Stimulated activated CD4-positive, alpha-beta T cell treated with anti-CD3 and anti-CD28 coated beads, Interleukin-4, amount 100 ng/mL, for 24 hours (primary cell): ENCODE measurements at regions not wholly inside any gene's neighbourhood (a gene's known extent, or its start where the extent isn't known, plus 50 kb on each side); places are given as distances from the start of the nearest gene placed in this dataset.

Experiments
- DNase-seq: peaks from one replicate; pipeline ENCODE4 v3.0.0-alpha.2; 2020

DNA sequence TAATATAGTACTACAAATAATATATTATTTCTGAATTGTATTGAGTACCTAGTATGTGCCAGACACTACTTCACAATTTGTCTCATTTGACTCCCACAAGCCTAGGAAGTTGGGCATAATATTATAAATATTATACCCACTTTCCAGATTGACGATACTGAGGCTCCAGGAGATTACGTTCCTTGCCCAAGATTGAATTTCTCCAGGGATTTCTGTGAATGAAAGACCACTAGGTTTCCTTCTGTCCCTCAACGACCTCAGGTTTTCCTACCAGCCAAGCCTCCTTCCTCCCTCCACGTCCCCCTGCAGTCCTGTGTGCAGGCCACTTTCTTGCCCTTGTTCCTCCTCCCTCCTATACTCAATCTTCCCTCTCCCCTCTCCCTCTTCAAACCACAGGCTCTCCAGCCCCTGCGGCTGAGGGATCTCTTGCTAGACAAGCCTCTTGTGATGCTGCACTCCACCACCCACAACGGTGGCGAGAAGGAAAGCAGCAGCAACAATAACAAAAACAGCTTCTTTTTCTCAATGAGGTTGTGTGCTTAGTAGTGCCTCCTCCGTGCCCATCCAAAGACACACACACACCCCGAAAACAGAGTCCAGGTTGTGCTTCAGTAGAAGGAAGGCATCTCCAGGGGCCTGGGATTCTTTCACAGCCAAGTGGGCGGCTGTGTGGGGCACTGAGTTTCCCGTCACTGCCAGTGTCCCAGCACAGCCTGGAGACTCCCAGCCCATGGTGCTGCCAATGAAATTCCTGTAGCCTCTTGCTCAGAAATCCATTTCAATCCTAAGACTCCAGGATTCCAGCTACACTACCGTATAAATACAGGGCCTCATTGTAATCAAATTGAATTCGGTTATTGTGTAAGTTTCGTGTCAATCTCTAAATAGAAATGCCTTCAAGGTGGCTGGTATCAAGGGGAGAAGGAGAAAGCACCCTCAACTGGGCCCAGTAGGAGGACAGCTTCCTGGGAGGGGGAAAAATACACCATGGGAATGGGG is 94.4 kb downstream of the NCR2 start:
- no peak for DNase-seq

DNA sequence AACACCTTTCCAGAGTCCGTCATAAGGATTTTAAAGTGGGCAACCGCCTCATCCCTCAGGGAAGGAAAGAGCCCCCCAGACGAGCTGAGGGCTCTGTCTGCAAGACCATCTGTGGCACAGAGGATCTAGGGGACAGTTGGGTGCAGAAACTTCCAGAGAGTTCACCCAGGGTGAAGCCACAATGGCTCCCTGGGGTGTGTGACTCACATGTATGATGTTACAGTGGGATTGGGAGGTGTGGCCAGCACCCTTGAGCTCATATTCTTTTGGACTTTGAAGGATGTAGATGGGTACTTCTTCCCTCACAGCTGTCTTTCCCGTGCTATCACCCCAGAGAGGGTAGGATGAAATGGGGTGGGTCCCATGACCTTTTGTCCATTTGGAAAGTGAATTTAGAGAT is 95.5 kb downstream of the NCR2 start:
- DNase-seq = no peak

DNA sequence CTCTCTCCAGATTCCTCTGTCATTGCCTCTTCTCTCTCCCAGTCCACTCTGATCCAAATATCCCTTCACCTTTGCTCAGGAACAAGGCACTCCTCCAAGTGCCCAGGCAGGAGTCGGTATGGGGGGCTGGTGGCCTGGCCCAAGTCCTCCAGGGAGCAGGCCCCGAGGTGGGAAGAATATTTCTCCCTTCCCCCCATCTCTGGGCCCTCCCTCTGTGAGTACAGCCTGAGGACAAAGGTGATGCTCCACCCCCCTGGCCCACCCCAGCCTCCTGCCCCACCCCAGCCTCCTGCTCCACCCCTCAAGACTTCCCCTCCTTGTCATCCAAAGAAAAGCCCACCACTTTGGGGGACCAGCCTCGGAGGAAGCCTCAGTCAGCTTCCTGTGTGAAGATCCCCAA is 96.9 kb downstream of the NCR2 start:
- DNase-seq = no peak

DNA sequence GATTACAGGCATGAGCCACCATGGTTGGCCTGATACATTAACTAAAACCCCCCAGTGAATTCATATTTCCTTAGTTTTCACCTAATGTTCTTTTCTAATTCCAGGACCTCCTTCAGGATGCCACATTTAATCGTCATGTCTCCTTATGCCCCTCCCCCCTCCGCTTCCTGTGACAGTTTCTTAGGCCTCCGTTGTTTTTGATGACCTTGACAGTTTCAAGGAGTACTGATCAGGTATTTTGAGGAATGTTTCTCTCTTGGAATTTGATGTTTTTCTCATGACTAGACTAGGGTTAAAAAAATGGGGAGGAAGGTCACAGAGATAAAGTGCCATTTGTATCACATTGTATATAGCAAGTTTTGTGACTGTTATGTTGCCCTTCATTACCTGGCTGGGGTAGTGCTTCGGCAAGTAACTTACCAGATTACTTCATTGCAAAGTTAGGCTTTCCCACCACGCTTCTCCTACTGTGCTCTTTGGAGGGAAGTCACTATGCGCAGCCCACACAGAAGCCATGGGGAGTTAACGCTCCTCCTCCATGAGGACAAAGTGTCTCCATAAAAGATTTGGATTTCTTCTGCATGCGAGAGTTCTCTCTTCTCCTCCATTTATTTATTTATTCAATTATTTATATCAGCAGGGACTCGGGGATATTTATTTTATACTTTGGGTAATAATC is 99.5 kb downstream of the NCR2 start:
- no peak for DNase-seq

DNA sequence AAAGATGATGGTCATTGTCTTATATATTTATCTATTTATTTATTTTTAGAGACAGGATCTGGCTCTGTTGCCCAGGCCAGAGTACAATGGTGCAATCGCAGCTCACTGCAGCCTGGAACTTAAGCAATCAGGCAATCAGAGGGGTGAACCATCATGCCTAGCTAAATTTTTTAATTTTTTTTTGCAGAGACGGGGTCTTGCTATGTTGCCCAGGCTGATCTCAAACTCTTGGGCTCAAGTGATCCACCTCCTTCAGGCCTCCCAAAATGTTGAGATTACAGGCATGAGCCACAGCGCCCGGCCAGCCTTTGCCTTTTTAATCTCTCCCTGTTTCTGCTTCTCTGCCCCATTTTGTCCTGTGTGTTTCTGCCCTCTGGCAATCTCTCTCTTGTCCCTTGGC is 102.2 kb downstream of the NCR2 start:
- DNase-seq = no peak

DNA sequence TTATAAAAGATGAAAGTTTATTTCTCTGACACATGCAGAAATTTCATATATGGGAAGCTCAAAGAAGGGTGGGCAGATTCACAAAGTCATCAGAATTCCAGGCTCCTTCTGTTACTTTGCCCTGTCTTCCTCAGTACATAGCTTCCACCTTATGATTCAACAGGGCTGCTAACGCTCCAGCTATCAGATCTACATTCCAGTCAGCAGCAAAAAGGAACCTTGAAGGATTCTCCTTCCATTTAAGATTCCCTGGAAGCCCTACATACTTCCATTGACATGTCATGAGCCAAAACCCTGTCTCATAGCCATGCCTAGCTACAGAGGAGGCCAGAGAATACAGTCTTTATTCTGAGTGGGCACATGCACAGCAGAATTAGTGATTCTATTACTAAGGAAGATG is 103.3 kb downstream of the NCR2 start:
- no peak for DNase-seq

DNA sequence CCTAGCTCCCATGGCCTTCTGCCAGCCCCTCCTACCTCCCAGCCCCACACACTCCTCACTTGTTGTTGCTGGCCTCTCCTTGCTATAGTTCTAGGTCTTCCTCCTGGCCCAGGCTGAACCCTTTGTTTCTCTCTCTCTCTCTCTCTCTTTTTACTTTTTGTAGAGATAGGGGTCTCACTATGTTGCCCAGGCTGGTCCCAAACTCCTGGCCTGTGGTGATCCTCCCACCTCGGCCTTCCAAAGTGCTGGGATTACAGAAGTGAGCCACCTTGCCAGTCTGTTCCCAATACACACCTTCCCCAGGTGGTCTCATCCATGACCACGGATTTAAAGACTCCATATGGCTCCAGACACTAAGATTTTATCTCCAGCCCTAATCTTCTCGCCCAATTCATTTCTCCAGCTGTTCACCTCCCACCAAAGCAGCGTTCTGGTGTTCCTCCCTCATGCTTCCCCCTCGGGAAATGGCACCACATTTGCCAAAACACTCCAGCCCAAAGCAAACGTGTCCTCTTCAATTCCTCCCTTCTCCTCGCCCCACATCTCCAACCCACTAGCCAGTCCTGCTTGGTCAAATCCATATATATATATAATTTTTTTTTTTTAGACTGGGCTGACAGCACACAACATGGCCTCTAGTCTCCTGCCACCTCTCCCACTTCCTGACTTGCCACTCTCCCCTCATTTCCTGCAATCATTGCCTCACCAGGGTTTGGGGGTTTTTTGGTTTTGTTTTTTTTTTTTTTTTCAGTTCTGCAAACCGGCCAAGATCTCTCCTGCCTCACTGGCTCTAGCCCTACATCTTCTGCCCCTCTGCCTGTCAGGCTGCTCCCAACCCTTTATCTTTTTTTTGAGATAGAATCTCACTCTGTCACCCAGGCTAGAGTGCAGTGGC is 104.4 kb downstream of the NCR2 start:
- DNase-seq = peak; percentile 11

DNA sequence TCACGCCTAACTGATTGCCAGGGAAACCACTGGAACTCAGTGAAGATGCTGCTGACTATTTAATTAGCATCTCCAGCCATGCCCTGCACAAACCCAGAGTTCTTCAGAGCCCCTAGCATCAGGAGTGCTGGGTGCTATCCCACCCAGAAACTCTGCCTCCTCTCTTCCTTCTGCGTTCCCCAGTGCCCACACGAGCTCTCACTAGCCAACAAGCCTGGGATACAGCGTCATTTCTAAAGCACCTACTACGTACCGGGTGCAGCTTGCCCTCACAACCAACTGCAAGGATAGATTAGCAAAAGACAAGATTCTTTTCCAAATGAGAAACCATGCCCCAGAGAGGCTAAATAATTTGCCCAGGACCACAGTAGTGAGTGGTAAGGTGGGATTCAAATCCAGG is 105.2 kb upstream of the FOXP4 start:
- DNase-seq = no peak

DNA sequence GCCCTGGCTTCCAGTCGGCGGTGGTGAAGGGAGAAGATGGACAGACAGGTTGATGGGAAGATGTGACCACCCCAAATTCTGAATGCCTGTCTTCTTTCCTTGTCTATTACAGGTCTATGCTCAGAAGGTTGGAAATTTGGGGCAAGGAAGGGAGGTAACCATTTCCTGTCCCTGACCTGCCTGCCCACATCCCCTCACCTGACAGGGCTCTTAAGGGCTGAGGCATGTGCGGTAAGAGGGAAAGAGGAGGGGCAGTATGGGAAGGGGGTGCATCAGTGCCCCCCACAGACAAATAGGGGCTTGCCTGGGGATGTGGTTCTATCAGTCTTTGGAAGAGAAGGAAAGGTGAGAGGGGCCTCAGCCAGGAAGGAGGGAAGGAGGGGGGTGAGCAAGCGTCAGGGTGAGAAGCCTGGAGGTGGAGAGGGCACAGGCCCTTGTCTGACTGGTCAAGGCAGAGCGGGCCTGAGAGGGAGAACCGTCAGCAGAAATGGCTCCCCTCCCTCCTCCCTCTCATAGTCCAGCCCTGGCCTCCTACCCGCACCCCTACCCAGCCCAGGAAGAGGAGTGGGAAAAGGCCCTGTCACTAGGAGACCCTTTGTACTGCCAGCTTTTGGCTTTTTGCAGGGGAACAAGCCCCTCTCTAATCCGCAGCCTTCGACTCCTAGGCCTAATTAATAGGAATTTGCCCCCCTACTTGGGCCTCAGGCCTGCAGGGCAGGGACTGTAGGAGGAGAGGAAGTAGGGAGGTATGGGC is 104.4 kb upstream of the FOXP4 start:
- no peak for DNase-seq

DNA sequence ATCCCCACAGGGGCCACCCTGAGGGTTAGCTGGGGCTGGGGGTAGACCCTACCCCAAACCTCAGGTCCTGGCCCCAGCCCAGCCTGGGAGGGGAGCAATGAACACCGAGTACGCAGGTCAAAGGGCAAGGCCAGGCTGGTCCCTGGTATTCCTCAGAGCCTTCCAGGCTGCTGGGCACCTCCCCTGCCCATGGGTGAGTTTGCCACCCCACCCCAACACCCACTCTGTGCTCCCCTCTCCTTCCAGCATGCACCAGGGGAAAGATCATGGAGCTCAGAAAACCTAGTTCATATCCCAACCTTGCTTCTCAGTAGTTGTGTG is 103.9 kb upstream of the FOXP4 start:
- DNase-seq = no peak

DNA sequence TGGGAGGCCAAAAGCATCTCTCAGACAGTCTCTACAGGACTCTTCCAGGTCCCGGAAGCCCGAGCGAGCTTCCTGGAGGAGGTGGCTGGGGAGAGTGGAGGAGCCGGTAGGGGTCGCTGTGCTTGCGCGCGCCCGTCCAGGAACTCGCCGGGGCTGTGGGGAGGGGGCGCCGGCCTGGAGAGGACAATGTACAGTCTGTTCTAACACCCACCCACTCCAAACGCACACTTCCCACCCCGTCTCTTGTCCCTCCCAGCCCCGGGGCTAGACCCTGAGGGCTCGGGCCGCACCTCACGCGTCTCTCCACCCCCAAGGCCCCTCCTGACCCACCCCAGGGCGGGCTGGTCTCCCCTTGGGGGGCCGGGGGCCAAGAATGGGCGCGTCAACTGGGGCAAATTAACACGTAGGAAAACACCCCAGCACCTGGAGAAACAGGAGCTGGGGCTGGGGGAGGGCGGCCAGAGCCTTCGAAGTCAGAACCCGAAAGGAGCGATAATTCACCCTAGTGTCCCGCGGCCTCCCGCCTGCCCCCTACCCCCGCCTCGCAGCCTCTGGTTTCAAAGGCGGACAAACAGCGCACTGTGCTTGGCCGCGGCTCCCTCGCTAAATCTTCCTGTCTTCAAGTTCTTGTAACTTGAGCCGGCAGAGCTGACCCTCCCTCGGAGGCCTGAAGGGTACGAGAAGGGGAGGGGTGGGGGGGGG is 103.2 kb upstream of the FOXP4 start:
- no peak for DNase-seq

DNA sequence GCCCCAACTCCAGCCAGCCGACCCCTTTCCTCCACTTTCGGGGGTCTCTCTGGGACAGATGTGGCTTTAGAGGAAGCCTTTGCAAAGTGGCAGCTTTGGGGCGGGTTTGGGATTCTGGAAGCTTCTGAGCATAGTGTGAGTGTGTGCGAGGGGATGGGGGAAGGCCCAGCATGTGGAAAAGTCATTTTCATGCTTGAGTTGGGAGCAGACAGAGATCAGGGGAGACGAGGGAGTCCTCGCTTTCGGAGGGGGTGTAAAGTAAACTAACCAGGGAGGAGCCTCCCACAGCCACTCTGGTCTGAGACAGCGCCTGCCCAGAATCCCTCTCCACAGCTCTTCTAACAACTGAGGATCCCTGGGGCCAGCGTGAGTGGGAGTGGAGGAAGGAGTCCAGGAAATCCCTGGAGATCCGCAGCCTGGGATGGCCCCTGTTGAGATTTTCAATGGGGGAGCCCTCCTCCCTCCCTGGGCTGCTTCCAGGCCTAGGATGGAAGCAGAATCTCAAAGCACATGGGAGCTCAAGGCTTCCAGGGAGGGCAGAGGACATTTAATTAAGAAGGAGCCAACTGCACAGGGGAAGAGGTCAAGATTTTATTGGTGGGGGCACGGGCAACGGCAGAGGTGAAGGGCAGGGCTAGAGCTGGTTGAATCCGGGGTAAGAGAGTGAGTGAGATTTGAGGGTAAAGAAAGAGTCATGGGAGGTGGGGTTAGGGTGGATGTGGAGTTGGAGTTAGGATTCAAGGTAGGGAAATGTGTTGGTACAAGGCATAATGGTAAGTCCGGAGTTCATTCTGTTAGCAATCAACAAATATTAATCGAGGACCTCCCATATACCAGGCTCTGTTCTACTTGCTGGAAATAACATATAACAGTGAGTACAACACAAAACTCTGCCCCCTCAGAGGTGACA is 102.3 kb upstream of the FOXP4 start:
- DNase-seq = no peak

DNA sequence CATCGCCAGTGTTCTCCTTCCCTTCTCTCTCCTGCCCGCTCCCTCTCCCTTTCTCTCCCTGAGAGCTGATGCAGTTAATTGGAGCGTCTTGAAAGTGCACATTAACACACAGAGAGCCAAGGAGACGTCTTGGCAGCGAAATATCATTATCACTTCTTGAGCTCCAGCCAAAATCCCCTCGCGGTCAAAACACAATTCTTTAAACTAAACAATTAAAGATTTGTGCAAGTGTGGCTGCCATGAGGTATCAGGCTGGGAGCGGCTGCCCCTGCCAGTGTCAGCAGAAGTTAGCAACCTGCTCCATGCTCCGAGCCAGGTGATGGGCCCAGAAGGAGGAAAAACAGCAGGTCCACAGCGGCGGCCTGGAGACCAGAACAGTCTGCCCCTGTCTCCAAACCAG is 100.9 kb upstream of the FOXP4 start:
- DNase-seq = no peak

DNA sequence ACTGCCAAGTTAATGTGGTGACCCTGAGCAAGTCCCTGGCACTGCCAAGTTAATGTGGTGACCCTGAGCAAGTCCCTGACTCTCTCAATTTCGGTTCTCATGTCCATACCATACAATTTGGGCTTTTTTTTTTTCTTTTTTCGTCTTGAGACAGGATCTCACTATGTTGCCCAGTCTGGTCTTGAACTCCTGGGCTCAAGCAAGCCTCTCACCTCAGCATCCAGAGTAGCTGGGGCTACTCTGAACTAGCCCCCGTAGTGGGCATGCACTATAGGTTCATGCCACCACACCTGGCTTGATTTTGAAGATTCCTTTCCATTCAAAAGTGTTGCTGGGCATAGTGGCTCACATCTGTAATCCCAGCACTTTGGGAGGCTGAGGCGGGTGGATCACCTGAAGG is 100.0 kb upstream of the FOXP4 start:
- no peak for DNase-seq

DNA sequence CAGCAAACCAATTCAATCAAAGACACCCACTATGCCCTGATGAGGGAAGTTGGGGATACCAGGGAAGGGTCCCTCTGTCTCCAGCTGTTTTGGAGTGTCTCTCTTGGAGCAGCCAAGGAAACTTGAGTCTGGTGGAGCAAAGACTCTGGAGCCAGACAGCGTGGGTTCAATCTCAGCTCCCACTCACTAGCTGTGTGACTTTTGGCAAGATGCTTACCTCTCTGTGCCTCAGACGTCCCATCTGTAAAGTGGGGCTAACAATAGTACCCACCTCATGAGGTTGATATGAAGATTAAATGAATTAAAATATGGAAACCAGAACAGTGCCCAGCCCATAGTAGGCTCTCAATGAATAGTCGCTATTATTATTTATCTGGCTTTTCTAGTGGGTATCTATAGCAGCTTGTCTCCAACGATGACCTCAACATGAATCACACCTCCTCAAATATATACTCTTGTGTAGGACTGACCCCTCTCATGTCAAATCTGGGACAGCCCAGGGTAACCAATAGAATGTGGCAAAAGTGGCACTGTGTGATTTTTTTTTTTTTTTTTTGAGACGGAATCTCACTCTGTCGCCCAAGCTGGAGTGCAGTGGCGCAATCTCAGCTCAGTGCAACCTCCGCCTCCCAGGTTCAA is 99.2 kb upstream of the FOXP4 start:
- DNase-seq = no peak

DNA sequence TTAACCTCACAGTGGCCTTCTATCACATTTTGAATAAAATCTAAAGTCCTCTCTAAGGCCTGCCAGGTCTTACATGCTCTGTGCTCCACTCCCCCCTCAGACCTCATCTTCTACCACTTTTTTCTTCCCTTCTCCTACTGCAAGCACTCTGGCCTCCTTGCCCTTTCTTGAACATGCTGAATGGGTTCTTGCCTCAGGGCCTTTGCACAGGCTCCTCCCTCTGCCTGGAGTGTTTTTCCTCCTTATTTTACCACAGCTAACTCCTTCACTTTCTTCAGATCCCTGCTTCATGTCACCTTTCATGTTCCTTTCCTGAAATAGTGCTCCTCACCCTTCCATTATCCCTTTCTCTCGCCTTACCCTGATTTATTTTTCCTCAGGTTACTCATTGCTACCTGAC is 97.9 kb upstream of the FOXP4 start:
- DNase-seq = no peak

DNA sequence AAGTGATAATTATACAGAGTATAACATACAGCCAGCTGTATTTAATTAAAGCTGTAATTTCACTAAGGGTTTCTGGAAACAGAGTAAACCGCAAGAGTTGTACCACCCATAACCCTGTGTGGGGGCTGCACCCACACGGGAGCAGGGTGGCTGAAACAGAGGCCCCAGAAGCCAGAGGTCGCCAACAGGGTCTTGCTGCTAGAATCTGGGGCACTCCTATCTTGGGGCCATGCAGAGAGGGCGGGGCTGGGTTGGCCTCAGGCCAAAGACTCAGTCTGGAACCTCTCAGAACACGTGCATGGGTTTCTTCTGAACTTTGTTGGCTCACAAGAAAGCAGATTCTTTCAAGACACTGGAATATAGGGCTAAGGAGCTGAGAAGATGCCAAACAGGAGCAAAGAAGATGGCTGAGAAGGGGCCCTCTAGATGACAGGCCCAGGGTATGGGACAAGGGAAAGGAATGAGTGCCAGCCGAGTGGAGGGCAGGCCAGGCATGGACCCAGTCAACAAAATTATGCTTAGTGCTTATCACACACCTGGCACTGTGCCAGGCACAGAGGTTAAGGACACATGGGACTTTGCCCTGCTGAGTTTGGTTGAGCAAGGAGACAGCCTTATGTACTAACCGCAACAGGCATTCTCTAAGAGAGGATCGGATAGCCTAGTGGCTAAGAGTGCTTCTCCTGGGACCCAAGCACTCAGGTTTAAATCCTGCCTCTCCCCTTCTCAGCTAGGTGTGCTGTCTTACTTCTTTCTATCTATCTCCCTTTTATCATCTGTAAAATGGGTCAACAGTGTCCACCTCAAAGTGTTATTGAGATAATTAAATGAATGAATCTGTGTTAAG is 96.6 kb upstream of the FOXP4 start:
- no peak for DNase-seq

DNA sequence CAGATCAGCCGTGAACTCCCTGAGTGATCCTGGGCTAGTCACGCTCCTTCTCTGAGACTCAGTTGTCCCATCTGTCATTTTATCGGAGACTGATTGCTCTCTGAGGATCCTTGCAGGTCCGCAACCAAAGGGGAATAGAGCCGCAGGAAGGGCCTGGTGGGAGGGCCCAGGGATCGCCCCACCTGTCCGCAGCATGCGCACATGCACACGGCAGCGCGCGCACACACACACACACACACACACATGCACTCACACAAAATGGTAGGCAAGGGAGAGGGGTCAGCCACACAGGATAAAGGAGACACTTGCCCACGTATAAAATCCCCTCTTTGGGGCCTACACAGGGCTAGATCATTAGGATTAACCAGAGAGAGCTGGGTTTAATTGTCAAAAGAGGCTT is 95.6 kb upstream of the FOXP4 start:
- no peak for DNase-seq

DNA sequence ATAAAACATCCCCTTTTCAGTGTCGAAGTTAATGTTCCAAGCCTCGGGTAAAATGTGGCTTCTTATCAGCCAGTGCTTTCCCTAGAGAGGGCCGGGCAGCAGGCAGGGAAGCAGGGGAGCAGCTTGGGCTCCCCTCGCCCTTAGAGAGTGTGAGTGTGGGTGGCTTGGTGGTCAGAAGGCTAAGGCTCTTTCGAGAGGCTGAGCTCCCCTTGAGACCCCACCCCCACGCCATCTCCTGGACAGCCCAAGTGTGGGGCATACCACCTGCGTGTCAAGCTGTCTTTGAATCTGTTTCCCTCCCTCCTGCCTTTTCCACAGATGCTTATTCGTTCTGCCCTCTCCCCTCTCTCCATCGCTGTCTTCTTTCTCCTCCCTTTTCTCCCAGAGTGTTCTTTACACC is 95.1 kb upstream of the FOXP4 start:
- DNase-seq = no peak
